ENCODE measurements at regions not wholly inside any gene's neighbourhood (a gene's known extent, or its start where the extent isn't known, plus 50 kb on each side); places are given as distances from the start of the nearest gene placed in this dataset.
"Not testable (repeated sequence)": the region's sequence is repeated elsewhere in the genome, so short reads cannot be mapped to it uniquely, and the experiment has no call there.

- no peaks in the 10 kb centered on the region for H3K36me3 Mint-ChIP-seq (ENCODE audit: insufficient read depth)
- no peak overlapping the region for H3K27ac Mint-ChIP-seq
- peaks cover 9% of the 10 kb centered on the region for H3K4me1 Mint-ChIP-seq (ENCODE audit: low read depth)
- H3K9me3 Mint-ChIP-seq (ENCODE audit: low read depth), result no peaks in the 10 kb centered on the region
- no peaks in the 10 kb centered on the region for H3K27me3 Mint-ChIP-seq
- DNase-seq (ENCODE audit: low spot score, unreplicated experiment), result peak; percentile 69
- H3K4me3 Mint-ChIP-seq (ENCODE audit: low read depth), result peak overlapping the region; percentile 46
- TF ChIP-seq CTCF (IDR thresholded peaks at IDR 0.05; ENCODE audit: unreplicated experiment), result peak; percentile 81
These were observed 120.5 kb upstream of the PRSS16 start for GRCh38 chr6:27126815-27127537.

- H3K4me1 Mint-ChIP-seq (ENCODE audit: low read depth); H3K36me3 Mint-ChIP-seq (ENCODE audit: insufficient read depth); DNase-seq (ENCODE audit: low spot score, unreplicated experiment); H3K9me3 Mint-ChIP-seq (ENCODE audit: low read depth); H3K4me3 Mint-ChIP-seq (ENCODE audit: low read depth); H3K27ac Mint-ChIP-seq; H3K27me3 Mint-ChIP-seq: not testable (repeated sequence)
These were observed 119.6 kb upstream of the PRSS16 start for GRCh38 chr6:27127874-27128273.

- no peaks in the 10 kb centered on the region for H3K27me3 Mint-ChIP-seq
- H3K4me3 Mint-ChIP-seq (ENCODE audit: low read depth), result no peak overlapping the region
- no peak for TF ChIP-seq CTCF (IDR thresholded peaks at IDR 0.05; ENCODE audit: unreplicated experiment)
- H3K36me3 Mint-ChIP-seq (ENCODE audit: insufficient read depth), result no peaks in the 10 kb centered on the region
- H3K9me3 Mint-ChIP-seq (ENCODE audit: low read depth), result no peaks in the 10 kb centered on the region
- no peak overlapping the region for H3K27ac Mint-ChIP-seq
- peaks cover 9% of the 10 kb centered on the region for H3K4me1 Mint-ChIP-seq (ENCODE audit: low read depth)
- no peak for DNase-seq (ENCODE audit: low spot score, unreplicated experiment)
These were observed 119.0 kb upstream of the PRSS16 start for GRCh38 chr6:27128311-27129094.

- H3K4me1 Mint-ChIP-seq (ENCODE audit: low read depth), result peaks cover 15% of the 10 kb centered on the region
- DNase-seq (ENCODE audit: low spot score, unreplicated experiment), result no peak
- no peak for TF ChIP-seq CTCF (IDR thresholded peaks at IDR 0.05; ENCODE audit: unreplicated experiment)
- no peak overlapping the region for H3K4me3 Mint-ChIP-seq (ENCODE audit: low read depth)
- H3K36me3 Mint-ChIP-seq (ENCODE audit: insufficient read depth), result no peaks in the 10 kb centered on the region
- H3K27ac Mint-ChIP-seq, result no peak overlapping the region
- no peaks in the 10 kb centered on the region for H3K27me3 Mint-ChIP-seq
- H3K9me3 Mint-ChIP-seq (ENCODE audit: low read depth), result no peaks in the 10 kb centered on the region
These were observed 118.2 kb upstream of the PRSS16 start for GRCh38 chr6:27129095-27129815.

GRCh38 chr6:27129917-27130316, 117.6 kb upstream of the PRSS16 start:
- Mint-ChIP-seq H3K4me3 (ENCODE audit: low read depth) (no peak overlapping the region), H3K27ac (no peak overlapping the region), H3K9me3 (ENCODE audit: low read depth) (no peaks in the 10 kb centered on the region), H3K36me3 (ENCODE audit: insufficient read depth) (no peaks in the 10 kb centered on the region), H3K4me1 (ENCODE audit: low read depth) (peaks cover 15% of the 10 kb centered on the region), H3K27me3 (no peaks in the 10 kb centered on the region)
- TF ChIP-seq CTCF (IDR thresholded peaks at IDR 0.05; ENCODE audit: unreplicated experiment), result no peak
- no peak for DNase-seq (ENCODE audit: low spot score, unreplicated experiment)

Measured in progenitor cell of endocrine pancreas (in vitro differentiated cells).